H1 (cell line): ENCODE measurements at regions not wholly inside any gene's neighbourhood (a gene's known extent, or its start where the extent isn't known, plus 50 kb on each side); places are given as distances from the start of the nearest gene placed in this dataset.

Experiments used
- BRCA1 ChIP-seq: IDR thresholded peaks from 2 replicates; pipeline ENCODE4 v1.6.1; 2012; ENCODE audit warnings: low read depth, low read length, improper control_type of control experiment
- EGR1 ChIP-seq: IDR thresholded peaks from 2 replicates; pipeline ENCODE4 v1.6.1; 2011; ENCODE audit warnings: low read depth, low read length, borderline replicate concordance
- EZH2 ChIP-seq: fragments of 200-600 bp; sonication (generic); IDR thresholded peaks from 2 replicates; pipeline ENCODE4 v1.7.1; 2012; ENCODE audit warnings: low read depth, mild to moderate bottlenecking, moderate library complexity, low read length, inconsistent platforms; ENCODE audit not compliant: severe bottlenecking
- GABPA ChIP-seq: IDR thresholded peaks from 2 replicates; pipeline ENCODE4 v1.6.1; 2011; ENCODE audit warnings: mild to moderate bottlenecking, low read length, moderate library complexity, borderline replicate concordance; ENCODE audit not compliant: insufficient read depth
- GTF2F1 ChIP-seq: IDR thresholded peaks from 2 replicates; pipeline ENCODE4 v1.6.1; 2012; ENCODE audit warnings: low read depth, low read length, improper control_type of control experiment, borderline replicate concordance
- HDAC6 ChIP-seq: IDR thresholded peaks from one replicate; pipeline ENCODE4 v1.7.1; 2012; ENCODE audit warnings: low read depth, mild to moderate bottlenecking, inconsistent platforms, low read length, moderate library complexity
- KDM5A ChIP-seq: fragments of 200-600 bp; IDR thresholded peaks from 2 replicates; pipeline ENCODE4 v1.7.1; 2012; ENCODE audit warnings: mild to moderate bottlenecking, low read length, inconsistent platforms, mixed read lengths
- MAFK ChIP-seq: IDR thresholded peaks from 2 replicates; pipeline ENCODE4 v1.6.1; 2012; ENCODE audit warnings: low read depth, mild to moderate bottlenecking, improper control_type of control experiment, low read length
- NRF1 ChIP-seq: IDR thresholded peaks from 2 replicates; pipeline ENCODE4 v1.6.1; 2011; ENCODE audit warnings: mild to moderate bottlenecking, low read depth, low read length, improper control_type of control experiment
- POLR2A ChIP-seq, 2 experiments: IDR thresholded peaks; 1 replicate in 1 of 2; 2 replicates in 1 of 2; pipeline ENCODE4 v1.6.1; 2011; ENCODE audit warnings: low read depth in 2 of 2, low read length in 2 of 2, mild to moderate bottlenecking in 2 of 2; ENCODE audit errors: control extremely low read depth in 1 of 2
- RFX5 ChIP-seq: IDR thresholded peaks from 2 replicates; pipeline ENCODE4 v1.6.1; 2011; ENCODE audit warnings: low read depth, low read length, improper control_type of control experiment, borderline replicate concordance
- RNF2 ChIP-seq: fragments of 200-900, 300-1000 bp; sonication (generic); IDR thresholded peaks from 2 replicates; pipeline ENCODE4 v1.7.1; 2016; ENCODE audit warnings: borderline replicate concordance, low read depth, mild to moderate bottlenecking, antibody characterized with exemption, low read length; ENCODE audit not compliant: poor library complexity, severe bottlenecking; ENCODE audit errors: missing control alignments
- SP4 ChIP-seq: IDR thresholded peaks from 2 replicates; pipeline ENCODE4 v1.6.1; 2012; ENCODE audit warnings: low read length, inconsistent platforms
- SRF ChIP-seq: IDR thresholded peaks from 2 replicates; pipeline ENCODE4 v1.6.1; 2011; ENCODE audit warnings: mild to moderate bottlenecking, low read depth, low read length, moderate library complexity
- SUZ12 ChIP-seq: fragments of 200-600 bp; sonication (generic); IDR thresholded peaks from 2 replicates; pipeline ENCODE4 v1.6.1; 2012; ENCODE audit warnings: mild to moderate bottlenecking, inconsistent platforms, low read length, moderate library complexity, mixed read lengths
- TAF7 ChIP-seq: optimal IDR thresholded peaks from 2 replicates; pipeline ENCODE3; 2011; ENCODE audit warnings: low read depth, mild to moderate bottlenecking, inconsistent platforms, low read length, moderate library complexity, borderline replicate concordance
- TBP ChIP-seq: IDR thresholded peaks from 2 replicates; pipeline ENCODE4 v1.6.1; 2011; ENCODE audit warnings: low read depth, low read length, improper control_type of control experiment
- TF ChIP-seq, protein P1 (sequence below): IDR thresholded peaks from 2 replicates; pipeline ENCODE4 v1.6.1; 2011; ENCODE audit warnings: low read depth, mild to moderate bottlenecking, low read length; ENCODE audit not compliant: insufficient read depth
- TF ChIP-seq, protein P2 (sequence below): IDR thresholded peaks from 2 replicates; pipeline ENCODE4 v1.6.1; 2012; ENCODE audit warnings: inconsistent platforms

DNA sequence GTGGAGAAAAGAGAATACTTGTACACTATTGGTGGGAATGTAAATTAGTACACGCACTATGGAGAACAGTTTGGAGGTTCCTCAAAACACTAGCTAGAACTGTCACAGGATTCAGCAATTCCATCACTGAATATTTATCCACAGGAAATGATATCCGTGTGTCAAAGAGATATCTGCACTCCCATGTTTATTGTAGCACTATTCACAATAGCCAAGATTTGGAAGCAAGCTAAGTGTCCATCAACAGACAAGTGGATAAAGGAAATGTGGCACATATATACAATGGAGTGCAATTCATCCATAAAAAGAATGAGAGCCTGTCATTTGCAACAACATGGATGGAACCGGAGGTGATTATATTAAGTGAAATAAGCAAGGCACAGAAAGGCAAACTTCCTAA is 428.5 kb downstream of the CCDC91 start (continued):
- TF ChIP-seq NRF1 (no peak), SRF (no peak), MAFK (no peak), TBP (no peak), BRCA1 (no peak), GABPA (no peak), SUZ12 (no peak), KDM5A (no peak), TAF7 (no peak), EZH2 (no peak), SP4 (no peak), POLR2A (IDR thresholded peaks at IDR 0.05; ENCODE audit: control extremely low read depth in 1 of 2, low read depth in 2 of 2, low read length in 2 of 2) (no peak), GTF2F1 (no peak), RNF2 (no peak), EGR1 (no peak), HDAC6 (no peak), RFX5 (no peak)
- TF ChIP-seq, protein P1, sequence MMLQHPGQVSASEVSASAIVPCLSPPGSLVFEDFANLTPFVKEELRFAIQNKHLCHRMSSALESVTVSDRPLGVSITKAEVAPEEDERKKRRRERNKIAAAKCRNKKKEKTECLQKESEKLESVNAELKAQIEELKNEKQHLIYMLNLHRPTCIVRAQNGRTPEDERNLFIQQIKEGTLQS = no peak
- TF ChIP-seq, protein P2, sequence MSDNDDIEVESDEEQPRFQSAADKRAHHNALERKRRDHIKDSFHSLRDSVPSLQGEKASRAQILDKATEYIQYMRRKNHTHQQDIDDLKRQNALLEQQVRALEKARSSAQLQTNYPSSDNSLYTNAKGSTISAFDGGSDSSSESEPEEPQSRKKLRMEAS = no peak
